Breast epithelium (tissue), 3 donors: ENCODE measurements at regions not wholly inside any gene's neighbourhood (a gene's known extent, or its start where the extent isn't known, plus 50 kb on each side); places are given as distances from the start of the nearest gene placed in this dataset.

Experiments used
- CTCF ChIP-seq, 3 donors: fragments of 450-650 bp; IDR thresholded peaks; one replicate each; pipeline ENCODE4 v1.5.1; 2016 to 2017; ENCODE audit warnings: antibody characterized with exemption in 3 of 3, mild to moderate bottlenecking in 3 of 3, moderate library complexity in 3 of 3
- POLR2A ChIP-seq: fragments of 450-650 bp; IDR thresholded peaks from one replicate; pipeline ENCODE4 v1.6.1; 2016; ENCODE audit warnings: antibody characterized with exemption, mild to moderate bottlenecking, moderate library complexity
- POLR2AphosphoS5 ChIP-seq, 3 donors: sonication (generic); formaldehyde crosslinking; IDR thresholded peaks; one replicate each; pipeline ENCODE4 v1.6.1; 2017; ENCODE audit warnings: antibody characterized with exemption in 3 of 3

DNA sequence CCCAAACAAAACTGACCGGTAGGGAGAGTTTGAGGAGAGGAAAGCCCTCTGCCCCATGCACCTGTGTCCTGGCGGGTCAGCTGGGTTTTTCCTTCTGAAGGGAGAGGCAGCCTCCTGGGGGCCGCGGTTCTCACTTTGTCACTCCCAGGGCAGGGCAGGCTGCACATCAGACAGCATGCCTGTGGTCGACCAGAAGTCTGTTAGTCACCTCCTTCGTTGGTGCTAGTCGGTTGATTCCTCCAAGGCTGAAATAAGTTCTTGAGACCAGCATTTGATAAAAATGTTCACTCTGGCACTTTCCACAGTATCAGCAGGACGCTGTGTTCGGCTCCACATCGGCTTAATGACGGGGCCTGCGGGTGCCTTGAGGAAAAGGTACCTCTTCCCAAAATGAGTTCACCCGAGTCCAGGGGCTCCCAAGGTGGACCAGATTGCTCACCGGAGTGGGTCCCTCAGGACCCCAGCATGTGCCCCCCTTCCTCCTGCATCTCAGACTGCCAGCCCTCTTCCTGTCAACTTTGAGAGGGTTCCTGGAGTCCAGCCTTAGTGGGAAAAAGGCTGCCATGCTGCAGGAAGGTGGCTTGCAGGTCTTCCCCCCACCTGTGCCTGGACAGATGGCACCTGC, 373.7 kb upstream of the B3GAT1 start:
- no peak for TF ChIP-seq CTCF (IDR thresholded peaks at IDR 0.05)
- no peak for TF ChIP-seq POLR2AphosphoS5 (IDR thresholded peaks at IDR 0.05)
- no peak for TF ChIP-seq POLR2A
